ENCODE measurements at regions not wholly inside any gene's neighbourhood (a gene's known extent, or its start where the extent isn't known, plus 50 kb on each side); places are given as distances from the start of the nearest gene placed in this dataset.

- peaks cover 40% of the 10 kb centered on the region for H3K27me3 Mint-ChIP-seq (ENCODE audit: insufficient read depth, unreplicated experiment)
- peaks cover 5% of the 10 kb centered on the region for H3K4me1 Mint-ChIP-seq (ENCODE audit: insufficient read depth, unreplicated experiment)
Observed at GRCh38 chr11:31879681-31880080, 68.6 kb upstream of the PAX6 start.

GRCh38 chr11:31877863-31878262 is 66.7 kb upstream of the PAX6 start:
- TF ChIP-seq CTCF (IDR thresholded peaks at IDR 0.05; ENCODE audit: unreplicated experiment), result no peak
- Mint-ChIP-seq H3K27me3 (ENCODE audit: insufficient read depth, unreplicated experiment) (peaks cover 37% of the 10 kb centered on the region), H3K9me3 (ENCODE audit: unreplicated experiment) (no peaks in the 10 kb centered on the region), H3K4me3 (ENCODE audit: unreplicated experiment) (no peak overlapping the region), H3K4me1 (ENCODE audit: insufficient read depth, unreplicated experiment) (peaks cover 5% of the 10 kb centered on the region), H3K27ac (ENCODE audit: low read depth, unreplicated experiment) (no peak overlapping the region), H3K36me3 (ENCODE audit: insufficient read depth, unreplicated experiment) (no peaks in the 10 kb centered on the region)
- BruUV-seq (replicated peaks), result no TSS peak
- ChIA-PET POLR2A (no interaction called here), CTCF (no interaction called here)
- intact Hi-C loops (cut with micrococcal nuclease), result loop anchor here (10.0 kb wide), 2 partner anchors 297 to 773 kb away; no protein-coding TSS in a partner anchor
- no peak for DNase-seq (ENCODE audit: unreplicated experiment)

More at GRCh38 chr11:31879681-31880080, 68.6 kb upstream of the PAX6 start:
- intact Hi-C loops (cut with micrococcal nuclease), result loop anchor here (10.0 kb wide), 2 partner anchors 295 to 775 kb away; no protein-coding TSS in a partner anchor
- TF ChIP-seq CTCF (IDR thresholded peaks at IDR 0.05; ENCODE audit: unreplicated experiment), result no peak
- DNase-seq (ENCODE audit: unreplicated experiment), result no peak
- no peaks in the 10 kb centered on the region for H3K36me3 Mint-ChIP-seq (ENCODE audit: insufficient read depth, unreplicated experiment)
- POLR2A ChIA-PET, result no interaction called here
- no peaks in the 10 kb centered on the region for H3K9me3 Mint-ChIP-seq (ENCODE audit: unreplicated experiment)
- no peak overlapping the region for H3K4me3 Mint-ChIP-seq (ENCODE audit: unreplicated experiment)
- no TSS peak for BruUV-seq (replicated peaks)
- CTCF ChIA-PET, result interaction anchor here (0.6 to 2.1 kb wide), 3 partner anchors 9 to 357 kb away, joined by 3 to 5 read pairs (median 5); no protein-coding TSS in a partner anchor
- no peak overlapping the region for H3K27ac Mint-ChIP-seq (ENCODE audit: low read depth, unreplicated experiment)

- ChIA-PET CTCF (interaction anchor here (1.1 kb wide), 1 partner anchor 236 kb away, joined by 3 read pairs; no protein-coding TSS in a partner anchor), POLR2A (no interaction called here)
- Mint-ChIP-seq H3K9me3 (ENCODE audit: unreplicated experiment) (no peaks in the 10 kb centered on the region), H3K27me3 (ENCODE audit: insufficient read depth, unreplicated experiment) (peaks cover 32% of the 10 kb centered on the region), H3K4me1 (ENCODE audit: insufficient read depth, unreplicated experiment) (peaks cover 5% of the 10 kb centered on the region), H3K4me3 (ENCODE audit: unreplicated experiment) (no peak overlapping the region), H3K36me3 (ENCODE audit: insufficient read depth, unreplicated experiment) (no peaks in the 10 kb centered on the region), H3K27ac (ENCODE audit: low read depth, unreplicated experiment) (no peak overlapping the region)
- DNase-seq (ENCODE audit: unreplicated experiment), result no peak
- intact Hi-C loops (cut with micrococcal nuclease), result loop anchor here (10.0 kb wide), 2 partner anchors 298 to 772 kb away; no protein-coding TSS in a partner anchor
- TF ChIP-seq CTCF (IDR thresholded peaks at IDR 0.05; ENCODE audit: unreplicated experiment), result no peak
- BruUV-seq (replicated peaks), result no TSS peak
Observed at GRCh38 chr11:31877083-31877482, 66.0 kb upstream of the PAX6 start.

GRCh38 chr11:31875866-31876560 is 64.9 kb upstream of the PAX6 start:
- Mint-ChIP-seq H3K4me1 (ENCODE audit: insufficient read depth, unreplicated experiment) (no peaks in the 10 kb centered on the region), H3K36me3 (ENCODE audit: insufficient read depth, unreplicated experiment) (no peaks in the 10 kb centered on the region), H3K27ac (ENCODE audit: low read depth, unreplicated experiment) (no peak overlapping the region), H3K9me3 (ENCODE audit: unreplicated experiment) (no peaks in the 10 kb centered on the region), H3K27me3 (ENCODE audit: insufficient read depth, unreplicated experiment) (peaks cover 26% of the 10 kb centered on the region), H3K4me3 (ENCODE audit: unreplicated experiment) (no peak overlapping the region)
- ChIA-PET POLR2A (no interaction called here), CTCF (interaction anchor here (0.7 to 1.1 kb wide), 2 partner anchors 176 to 235 kb away, joined by 3 read pairs; no protein-coding TSS in a partner anchor)
- TF ChIP-seq CTCF (IDR thresholded peaks at IDR 0.05; ENCODE audit: unreplicated experiment), result no peak
- intact Hi-C loops (cut with micrococcal nuclease), result loop anchor here (10.0 kb wide), 2 partner anchors 299 to 771 kb away; no protein-coding TSS in a partner anchor
- DNase-seq (ENCODE audit: unreplicated experiment), result no peak
- BruUV-seq (replicated peaks), result no TSS peak

Data from MCF 10A (cell line).